ENCODE measurements at regions not wholly inside any gene's neighbourhood (a gene's known extent, or its start where the extent isn't known, plus 50 kb on each side); places are given as distances from the start of the nearest gene placed in this dataset.

GRCh38 chr14:85425507-85425906 is 104.4 kb upstream of the FLRT2 start:
- TF ChIP-seq POLR2AphosphoS5 (IDR thresholded peaks at IDR 0.05; ENCODE audit: low read depth, low read length) (no peak), POLR2A (IDR thresholded peaks at IDR 0.05; ENCODE audit: low read depth, low read length) (no peak), TAF1 (IDR thresholded peaks at IDR 0.05; ENCODE audit: borderline replicate concordance, low read depth, low read length) (no peak)
